ENCODE measurements at regions not wholly inside any gene's neighbourhood (a gene's known extent, or its start where the extent isn't known, plus 50 kb on each side); places are given as distances from the start of the nearest gene placed in this dataset.

DNA sequence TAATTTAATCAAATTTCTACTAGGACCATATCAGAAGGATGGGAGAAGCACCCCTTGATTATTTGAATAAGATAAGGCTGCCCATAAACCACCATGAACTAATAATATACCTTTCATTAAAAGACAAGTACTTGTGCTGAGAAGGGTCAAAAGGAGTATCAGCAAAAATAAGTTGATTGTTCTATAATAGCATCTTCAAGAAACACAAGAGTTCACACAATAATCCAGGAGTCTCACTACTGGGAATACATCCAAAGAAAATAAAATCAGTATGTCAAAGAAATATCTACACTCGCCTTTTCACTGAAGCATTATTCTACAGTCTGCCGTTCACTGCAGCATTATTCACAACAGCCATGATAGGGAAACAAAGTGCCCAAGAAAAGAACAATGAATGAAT is 1310.1 kb upstream of the PCDH9 start:
- FAIRE-seq (no peak), DNase-seq (ENCODE audit: low read depth in 1 of 2, low spot score in 2 of 2) (no peak)
- no peak overlapping the region for H3K4me3 ChIP-seq (ENCODE audit: extremely low read depth in 1 of 4, insufficient read depth in 2 of 4, low read depth in 3 of 4, low read length in 4 of 4)
- no peaks in the 10 kb centered on the region for H3K79me2 ChIP-seq (ENCODE audit: control insufficient read depth in 1 of 2, insufficient read depth in 2 of 2, low read length in 2 of 2)
- no peak overlapping the region for H3K18ac ChIP-seq (ENCODE audit: extremely low read depth, low read length)
- no peak overlapping the region for H3K4ac ChIP-seq (replicated peaks; ENCODE audit: insufficient read length, low read depth, low read length)
- H3K36me3 ChIP-seq (ENCODE audit: control insufficient read depth in 2 of 4, insufficient read depth in 4 of 4, low read length in 3 of 4), result no peaks in the 10 kb centered on the region
- no peaks in the 10 kb centered on the region for H3K23me2 ChIP-seq (ENCODE audit: low read depth, low read length)
- H3K4me1 ChIP-seq (replicated peaks in 1 of 4; ENCODE audit: control insufficient read depth in 3 of 4, insufficient read depth in 4 of 4, low read length in 3 of 4), result no peaks in the 10 kb centered on the region
- H3K4me2 ChIP-seq (ENCODE audit: insufficient read depth in 1 of 2, low read depth in 2 of 2, low read length in 2 of 2), result no peak overlapping the region
- no peak overlapping the region for H4K5ac ChIP-seq (ENCODE audit: insufficient read length, low read depth, low read length)
- H2BK15ac ChIP-seq (ENCODE audit: low read length), result no peak overlapping the region
- H2BK5ac ChIP-seq (ENCODE audit: low read depth, low read length), result no peak overlapping the region
- no peaks in the 10 kb centered on the region for H3K27me3 ChIP-seq (replicated peaks in 1 of 4; ENCODE audit: control insufficient read depth in 3 of 4, extremely low read depth in 1 of 4, insufficient read depth in 3 of 4, low read length in 3 of 4)
- H2BK20ac ChIP-seq (ENCODE audit: low read length), result no peak overlapping the region
- H3K79me1 ChIP-seq (ENCODE audit: low read depth, low read length), result no peaks in the 10 kb centered on the region
- TF ChIP-seq BCL11A (IDR thresholded peaks at IDR 0.05; ENCODE audit: low read depth in 2 of 2, low read length in 2 of 2) (no peak), POU5F1 (IDR thresholded peaks at IDR 0.05; ENCODE audit: low read depth, low read length) (no peak), ASH2L (IDR thresholded peaks at IDR 0.05; ENCODE audit: low read length) (no peak), YY1 (IDR thresholded peaks at IDR 0.05; ENCODE audit: low read depth, low read length) (no peak), PHF8 (conservative IDR thresholded peaks at IDR 0.05; ENCODE audit: low read depth, low read length) (no peak), RXRA (IDR thresholded peaks at IDR 0.05; ENCODE audit: insufficient read depth, low read depth, low read length) (no peak), GTF2F1 (IDR thresholded peaks at IDR 0.05; ENCODE audit: borderline replicate concordance, low read depth, low read length) (no peak), SRF (IDR thresholded peaks at IDR 0.05; ENCODE audit: low read depth, low read length) (no peak)
- H2AFZ ChIP-seq (ENCODE audit: low read length), result no peak overlapping the region
- ChIA-PET POLR2A (ENCODE audit: partially characterized antibody) (no interaction called here), CTCF (ENCODE audit: partially characterized antibody) (no interaction called here)
- H4K20me1 ChIP-seq (replicated peaks in 1 of 2; ENCODE audit: control insufficient read depth in 1 of 2, insufficient read depth in 2 of 2, low read length in 2 of 2), result no peaks in the 10 kb centered on the region
- no peak overlapping the region for H3K9ac ChIP-seq (replicated peaks in 1 of 4; ENCODE audit: extremely low read depth in 1 of 4, low read depth in 3 of 4, low read length in 3 of 4)
- H3K23ac ChIP-seq (ENCODE audit: insufficient read length), result no peak overlapping the region
- no peak overlapping the region for H4K8ac ChIP-seq (ENCODE audit: extremely low read depth, insufficient read depth, low read length)
- H2BK12ac ChIP-seq (ENCODE audit: low read depth, low read length), result no peak overlapping the region
- H2AK5ac ChIP-seq (ENCODE audit: low read depth, low read length), result no peak overlapping the region
- no peaks in the 10 kb centered on the region for H3K9me3 ChIP-seq (ENCODE audit: insufficient read depth in 2 of 2, low read depth in 1 of 2, low read length in 1 of 2)
- no peak overlapping the region for H3K56ac ChIP-seq (replicated peaks; ENCODE audit: insufficient read length, low read depth, low read length)
- H3K14ac ChIP-seq (ENCODE audit: insufficient read length), result no peak overlapping the region
- H3K27ac ChIP-seq (ENCODE audit: low read depth, low read length), result no peak overlapping the region
- WGBS, 2 experiments (ENCODE audit: extremely low coverage in 1 of 2, insufficient coverage in 1 of 2, insufficient read length in 1 of 2, insufficient replicate concordance in 2 of 2, low coverage in 1 of 2, low lambda C conversion rate in 2 of 2, missing lambda C conversion rate in 1 of 2), result 88% methylated on average over 2 of the region's 2 CpGs; no CpG with 5 or more reads in 1 of the 2 experiments
- H2BK120ac ChIP-seq (replicated peaks; ENCODE audit: low read depth, low read length), result no peak overlapping the region
- H4K91ac ChIP-seq (replicated peaks; ENCODE audit: insufficient read length, low read length), result no peak overlapping the region

Measured in H1 (cell line).